IMR-90 (cell line): ENCODE measurements at regions not wholly inside any gene's neighbourhood (a gene's known extent, or its start where the extent isn't known, plus 50 kb on each side); places are given as distances from the start of the nearest gene placed in this dataset.

Experiments used
- ATAC-seq: fragments of 200-7000 bp; cut with Tn5 transposase; 2 replicates; pipeline ENCODE4 v1.9.1; 2020; ENCODE audit warnings: low read depth, mild to moderate bottlenecking, moderate library complexity
- BruUV-seq: library from RNA; stranded (reverse); fragments of 400-500 nt; replicated peaks from 2 replicates; lab custom pipeline; 2021; lab: Mats Ljungman, UMichigan
- CTCF ChIA-PET: fragments of 300-600 bp; formaldehyde crosslinking; extraction: SDS; loops from one replicate; lab custom pipeline; 2021; ENCODE audit warnings: antibody characterized with exemption; lab: Yijun Ruan, JAX
- POLR2A ChIA-PET: fragments of 300-600 bp; sonication (Branson Sonifier 250); formaldehyde crosslinking; loops from one replicate; lab custom pipeline; 2022; ENCODE audit warnings: antibody characterized with exemption; ENCODE audit not compliant: unreplicated experiment; lab: Charles Lee
- DNase-seq: peaks from one replicate; pipeline ENCODE4 v3.0.0; 2013
- H2AFZ ChIP-seq: replicated peaks from 2 replicates; pipeline ENCODE3; 2013; ENCODE audit warnings: low read length, mild to moderate bottlenecking; ENCODE audit not compliant: poor library complexity
- H2AK5ac ChIP-seq: 2 replicates; pipeline ENCODE4 v1.6.1; 2013; ENCODE audit warnings: low read depth, low read length, inconsistent platforms
- H2AK9ac ChIP-seq: replicated peaks from 2 replicates; pipeline ENCODE3; 2013; ENCODE audit warnings: mild to moderate bottlenecking, low read depth, low read length, moderate library complexity; ENCODE audit not compliant: poor library complexity
- H2BK120ac ChIP-seq: 2 replicates; pipeline ENCODE4 v1.6.1; 2013; ENCODE audit warnings: low read depth, low read length, inconsistent platforms
- H2BK15ac ChIP-seq: 3 replicates; pipeline ENCODE4 v1.6.1; 2013; ENCODE audit warnings: low read depth, low read length, inconsistent platforms
- H2BK20ac ChIP-seq: 2 replicates; pipeline ENCODE4 v1.6.1; 2013; ENCODE audit warnings: low read depth, mild to moderate bottlenecking, inconsistent platforms, low read length, moderate library complexity
- H2BK5ac ChIP-seq: 2 replicates; pipeline ENCODE4 v1.6.1; 2013; ENCODE audit warnings: mild to moderate bottlenecking, low read depth, low read length, inconsistent platforms; ENCODE audit not compliant: poor library complexity, severe bottlenecking
- H3K14ac ChIP-seq: replicated peaks from 2 replicates; pipeline ENCODE4 v1.6.1; 2013; ENCODE audit warnings: low read depth, low read length, inconsistent platforms
- H3K18ac ChIP-seq: 2 replicates; pipeline ENCODE4 v1.6.1; 2013; ENCODE audit warnings: low read depth, low read length, control low read depth
- H3K23ac ChIP-seq: 2 replicates; pipeline ENCODE4 v1.6.1; 2013; ENCODE audit warnings: low read depth, low read length, inconsistent platforms
- H3K27ac ChIP-seq: 2 replicates; pipeline ENCODE4 v1.5.1; 2013; ENCODE audit warnings: mild to moderate bottlenecking, control low read depth, low read length; ENCODE audit not compliant: insufficient read depth
- H3K27me3 ChIP-seq: 2 replicates; pipeline ENCODE4 v1.6.1; 2013; ENCODE audit warnings: low read length; ENCODE audit not compliant: control insufficient read depth, insufficient read depth
- H3K36me3 ChIP-seq: 2 replicates; pipeline ENCODE4 v1.6.1; 2013; ENCODE audit warnings: low read length, mixed read lengths; ENCODE audit not compliant: control insufficient read depth, insufficient read depth
- H3K4ac ChIP-seq: 2 replicates; pipeline ENCODE4 v1.6.1; 2013; ENCODE audit warnings: low read depth, low read length, inconsistent platforms
- H3K4me1 ChIP-seq: 2 replicates; pipeline ENCODE4 v1.6.1; 2013; ENCODE audit warnings: low read length, mixed read lengths; ENCODE audit not compliant: control insufficient read depth, insufficient read depth
- H3K4me2 ChIP-seq: 2 replicates; pipeline ENCODE4 v1.6.1; 2013; ENCODE audit warnings: low read depth, mild to moderate bottlenecking, control low read depth, low read length, moderate library complexity
- H3K4me3 ChIP-seq: 2 replicates; pipeline ENCODE4 v1.5.1; 2013; ENCODE audit warnings: low read depth, mild to moderate bottlenecking, control low read depth, low read length, moderate library complexity; ENCODE audit not compliant: insufficient read depth
- H3K56ac ChIP-seq: 2 replicates; pipeline ENCODE4 v1.6.1; 2013; ENCODE audit warnings: low read length, inconsistent platforms; ENCODE audit not compliant: insufficient read depth; ENCODE audit errors: extremely low read depth
- H3K79me1 ChIP-seq, 2 experiments: 2 replicates each; pipeline ENCODE4 v1.6.1; 2013; ENCODE audit warnings: low read length in 2 of 2, inconsistent platforms in 1 of 2, low read depth in 1 of 2
- H3K9ac ChIP-seq: 2 replicates; pipeline ENCODE4 v1.6.1; 2013; ENCODE audit warnings: low read depth, low read length, control low read depth
- H3K9me1 ChIP-seq: 2 replicates; pipeline ENCODE4 v1.6.1; 2013; ENCODE audit warnings: low read length, inconsistent platforms; ENCODE audit not compliant: insufficient read depth
- H3K9me3 ChIP-seq: 2 replicates; pipeline ENCODE4 v1.6.1; 2013; ENCODE audit warnings: low read length; ENCODE audit not compliant: control insufficient read depth, insufficient read depth
- H4K20me1 ChIP-seq: 2 replicates; pipeline ENCODE4 v1.6.1; 2013; ENCODE audit warnings: low read length, inconsistent platforms; ENCODE audit not compliant: insufficient read depth
- H4K5ac ChIP-seq: 2 replicates; pipeline ENCODE4 v1.6.1; 2013; ENCODE audit warnings: mild to moderate bottlenecking, low read depth, low read length, control low read depth
- H4K8ac ChIP-seq, 2 experiments: 2 replicates each; pipeline ENCODE4 v1.6.1; 2013; ENCODE audit warnings: low read depth in 2 of 2, low read length in 2 of 2, control low read depth in 1 of 2, inconsistent platforms in 1 of 2
- H4K91ac ChIP-seq: 2 replicates; pipeline ENCODE4 v1.6.1; 2013; ENCODE audit warnings: low read depth, low read length, inconsistent platforms; ENCODE audit not compliant: insufficient read depth
- BHLHE40 ChIP-seq: fragments of 150-350 bp; IDR thresholded peaks from 2 replicates; pipeline ENCODE4 v1.6.1; 2016; ENCODE audit warnings: mild to moderate bottlenecking, low read depth, low read length
- FOS ChIP-seq: fragments of 150-350 bp; IDR thresholded peaks from 2 replicates; pipeline ENCODE4 v1.6.1; 2016; ENCODE audit warnings: low read depth, low read length
- MAZ ChIP-seq: IDR thresholded peaks from 2 replicates; pipeline ENCODE4 v1.6.1; 2012; ENCODE audit warnings: low read depth, mild to moderate bottlenecking, low read length, improper control_type of control experiment, moderate library complexity, borderline replicate concordance
- NFE2L2 ChIP-seq: fragments of 150-350 bp; IDR thresholded peaks from 2 replicates; pipeline ENCODE4 v1.6.1; 2016; ENCODE audit warnings: low read depth, mild to moderate bottlenecking, low read length
- RFX5 ChIP-seq: IDR thresholded peaks from 2 replicates; pipeline ENCODE4 v1.8.0; 2012; ENCODE audit warnings: low read depth, mild to moderate bottlenecking, low read length, moderate library complexity
- WGBS, 2 experiments: methylation state at CpG; one replicate each; pipeline versions ENCODE4 v1.1.5 to v1.1.7; 2013; ENCODE audit warnings: missing lambda C conversion rate in 2 of 2; ENCODE audit not compliant: insufficient read length in 1 of 2; ENCODE audit errors: extremely low coverage in 2 of 2; 5-methylcytosine and 5-hydroxymethylcytosine counted together
- dilution Hi-C: fragments of 300-500 bp; cut with HindIII; formaldehyde crosslinking; loops from one replicate; pipeline ENCODE4 v1.14.3; 2018; ENCODE audit warnings: low sequenced_read_pairs; ENCODE audit not compliant: unreplicated experiment
- in situ Hi-C: fragments of 300-500 bp; cut with MboI; formaldehyde crosslinking; loops from 3 replicates; pipeline ENCODE4 v1.14.3; 2019; ENCODE audit warnings: low sequenced_read_pairs, inconsistent platforms, mixed read lengths
- intact Hi-C: fragments of 100-400 bp; cut with micrococcal nuclease; formaldehyde crosslinking; loops from 2 replicates; pipeline ENCODE4 v1.10.0; 2022

- Histone ChIP-seq H2BK15ac (peak overlapping the region; percentile 61; the same call in 2 of the 3 replicates), H4K20me1 (no peaks in the 10 kb centered on the region), H2BK120ac (peak overlapping the region; percentile 68), H4K8ac (peak overlapping the region in 1 of 2 experiments; percentile 48; a peak in 1 of 4 replicates), H2BK20ac (peak overlapping the region; percentile 93; the same call in 1 of the 2 replicates), H3K14ac (peak overlapping the region; percentile 22; the same call in 1 of the 2 replicates), H3K23ac (no peak overlapping the region), H2BK5ac (no peak overlapping the region), H2AK9ac (no peak overlapping the region), H3K27ac (peak overlapping the region; percentile 31; the same call in 1 of the 2 replicates), H3K4me3 (no peak overlapping the region), H2AK5ac (peak overlapping the region; percentile 84), H3K36me3 (no peaks in the 10 kb centered on the region), H3K9me3 (no peaks in the 10 kb centered on the region), H3K9ac (no peak overlapping the region), H3K4ac (peak overlapping the region; percentile 67), H3K4me1 (peaks cover 28% of the 10 kb centered on the region), H3K56ac (no peak overlapping the region), H3K79me1 (0 out of 4 replicates have a peak, but pooled peaks cover 0 to 6% of the 10 kb centered on the region in 2 experiments), H3K9me1 (peaks cover 21% of the 10 kb centered on the region), H2AFZ (peak overlapping the region; percentile 11), H4K91ac (peak overlapping the region; percentile 35; the same call in 1 of the 2 replicates), H3K4me2 (no peak overlapping the region; the same call in 1 of the 2 replicates), H3K27me3 (no peaks in the 10 kb centered on the region), H4K5ac (peak overlapping the region; percentile 23; the same call in 1 of the 2 replicates), H3K18ac (peak overlapping the region; percentile 3; the same call in 1 of the 2 replicates)
- intact Hi-C loops: no loop called here
- in situ Hi-C loops: no loop called here
- no TSS peak for BruUV-seq
- CTCF ChIA-PET: interaction anchor here (0.9 kb wide), 1 partner anchor 73 kb away, joined by 3 read pairs; no protein-coding TSS in a partner anchor
- dilution Hi-C loops: no loop called here
- DNase-seq: peak; percentile 84
- TF ChIP-seq NFE2L2 (no peak), RFX5 (no peak), BHLHE40 (no peak), MAZ (no peak), FOS (0 out of 2 replicates have a peak, but pooled peaks have one; percentile 47)
- peak; percentile 21 for ATAC-seq
- POLR2A ChIA-PET: interaction anchor here (0.6 kb wide), 1 partner anchor 31 kb away, joined by 3 read pairs; no protein-coding TSS in a partner anchor
- no CpG with 5 or more reads among the region's 2 CpGs for WGBS, 2 experiments
These were observed 93.9 kb upstream of the USP24 start for GRCh38 chr1:55309053-55309452.
